GM13977 (cell line): ENCODE measurements at regions not wholly inside any gene's neighbourhood (a gene's known extent, or its start where the extent isn't known, plus 50 kb on each side); places are given as distances from the start of the nearest gene placed in this dataset.
A peak's percentile ranks its signal among the peaks of the same experiment; 100 is the strongest.
"Not testable (repeated sequence)": the region's sequence is repeated elsewhere in the genome, so short reads cannot be mapped to it uniquely, and the experiment has no call there.

Source experiments
- DNase-seq: peaks from one replicate; pipeline ENCODE4 v3.0.0; 2012; ENCODE audit warnings: low spot score
- in situ Hi-C: fragments of 300-500 bp; cut with MboI; formaldehyde crosslinking; loops from one replicate; pipeline ENCODE4 v1.12.0; 2022; ENCODE audit warnings: low sequenced_read_pairs, low pct_unique_long_range_greater_than_20kb, mixed read lengths, inconsistent platforms; ENCODE audit not compliant: unreplicated experiment
- TF ChIP-seq, protein P1 (sequence below): IDR thresholded peaks from 2 replicates; pipeline ENCODE4 v1.5.1; 2012; ENCODE audit warnings: mild to moderate bottlenecking, control low read depth; ENCODE audit not compliant: insufficient read depth; ENCODE audit errors: extremely low read depth, missing control alignments

DNA sequence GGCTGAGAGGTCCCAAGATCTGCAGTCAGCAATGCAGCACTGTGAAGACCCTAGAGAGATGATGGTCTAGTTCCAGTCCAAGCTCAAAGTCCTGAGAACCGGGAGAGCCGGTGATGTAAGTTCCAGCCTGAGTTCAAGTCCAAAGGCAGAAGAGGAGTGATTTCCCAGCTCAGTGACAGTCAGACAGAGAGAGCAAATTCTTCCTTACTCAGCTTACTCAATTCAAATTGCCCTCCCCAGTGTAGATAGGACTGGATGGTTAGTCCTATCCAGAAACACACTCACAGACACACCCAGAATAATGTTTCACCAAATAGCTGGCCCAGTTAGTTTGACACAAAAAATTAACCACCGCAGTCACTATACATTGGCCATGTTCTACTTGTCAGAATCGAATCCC lies 185.5 kb upstream of the MYO3A start:
- DNase-seq = no peak
- TF ChIP-seq, protein P1, sequence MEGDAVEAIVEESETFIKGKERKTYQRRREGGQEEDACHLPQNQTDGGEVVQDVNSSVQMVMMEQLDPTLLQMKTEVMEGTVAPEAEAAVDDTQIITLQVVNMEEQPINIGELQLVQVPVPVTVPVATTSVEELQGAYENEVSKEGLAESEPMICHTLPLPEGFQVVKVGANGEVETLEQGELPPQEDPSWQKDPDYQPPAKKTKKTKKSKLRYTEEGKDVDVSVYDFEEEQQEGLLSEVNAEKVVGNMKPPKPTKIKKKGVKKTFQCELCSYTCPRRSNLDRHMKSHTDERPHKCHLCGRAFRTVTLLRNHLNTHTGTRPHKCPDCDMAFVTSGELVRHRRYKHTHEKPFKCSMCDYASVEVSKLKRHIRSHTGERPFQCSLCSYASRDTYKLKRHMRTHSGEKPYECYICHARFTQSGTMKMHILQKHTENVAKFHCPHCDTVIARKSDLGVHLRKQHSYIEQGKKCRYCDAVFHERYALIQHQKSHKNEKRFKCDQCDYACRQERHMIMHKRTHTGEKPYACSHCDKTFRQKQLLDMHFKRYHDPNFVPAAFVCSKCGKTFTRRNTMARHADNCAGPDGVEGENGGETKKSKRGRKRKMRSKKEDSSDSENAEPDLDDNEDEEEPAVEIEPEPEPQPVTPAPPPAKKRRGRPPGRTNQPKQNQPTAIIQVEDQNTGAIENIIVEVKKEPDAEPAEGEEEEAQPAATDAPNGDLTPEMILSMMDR = no peak
- in situ Hi-C loops = no loop called here

DNA sequence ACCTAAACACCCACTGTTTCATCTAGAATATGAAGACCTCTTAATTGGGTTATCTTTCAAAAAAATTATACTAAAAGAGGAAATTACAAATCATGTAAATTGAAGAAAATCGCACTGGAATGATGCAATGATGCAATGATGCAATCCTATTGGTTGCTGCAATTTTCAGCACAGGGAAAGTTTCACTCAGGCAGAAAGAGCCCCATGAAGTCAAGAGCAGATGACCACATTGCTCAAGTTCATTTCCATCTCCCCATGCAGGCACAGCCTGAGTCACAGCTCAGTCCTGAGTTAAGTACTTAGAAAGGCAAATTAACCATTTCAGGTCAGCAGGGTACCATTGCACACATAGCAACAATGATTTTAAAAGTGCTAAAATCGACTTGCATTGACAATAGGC lies 180.3 kb upstream of the MYO3A start:
- no peak for DNase-seq
- TF ChIP-seq, protein P1 = no peak
- in situ Hi-C loops = no loop called here

DNA sequence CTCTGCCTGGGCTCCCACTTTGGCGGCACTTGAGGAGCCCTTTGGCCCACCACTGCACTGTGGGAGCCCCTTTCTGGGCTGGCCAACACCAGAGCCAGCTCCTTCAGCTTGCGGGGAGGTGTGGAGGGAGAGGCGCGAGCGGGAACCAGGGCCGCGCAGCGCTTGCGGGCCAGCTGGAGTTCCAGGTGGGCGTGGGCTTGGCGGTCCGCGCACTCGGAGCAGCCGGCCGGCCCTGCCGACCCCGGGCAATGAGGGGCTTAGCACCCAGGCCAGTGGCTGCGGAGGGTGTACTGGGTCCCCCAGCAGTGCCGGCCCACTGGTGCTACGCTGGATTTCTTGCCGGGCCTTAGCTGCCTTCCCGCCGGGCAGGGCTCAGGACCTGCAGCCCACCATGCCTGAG lies 178.2 kb upstream of the MYO3A start:
- DNase-seq, in situ Hi-C loops: not testable (repeated sequence)

DNA sequence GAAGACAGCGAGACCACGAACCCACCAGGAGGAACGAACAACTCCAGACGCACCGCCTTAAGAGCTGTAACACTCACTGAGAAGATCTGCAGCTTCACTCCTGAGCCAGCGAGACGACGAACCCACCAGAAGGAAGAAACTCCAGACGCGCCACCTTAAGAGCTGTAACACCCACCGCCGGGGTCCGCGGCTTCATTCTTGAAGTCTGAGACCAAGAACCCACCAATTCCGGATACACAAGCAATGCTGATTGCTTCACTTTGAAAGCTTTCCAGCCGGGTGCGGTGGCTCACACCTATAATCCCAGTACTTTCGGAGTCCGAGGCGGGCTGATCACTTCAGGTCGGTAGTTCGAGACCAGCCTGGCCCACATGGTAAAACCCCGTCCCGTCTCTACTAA lies 177.2 kb upstream of the MYO3A start:
- TF ChIP-seq, protein P1 = no peak
- in situ Hi-C loops = no loop called here
- no peak for DNase-seq

DNA sequence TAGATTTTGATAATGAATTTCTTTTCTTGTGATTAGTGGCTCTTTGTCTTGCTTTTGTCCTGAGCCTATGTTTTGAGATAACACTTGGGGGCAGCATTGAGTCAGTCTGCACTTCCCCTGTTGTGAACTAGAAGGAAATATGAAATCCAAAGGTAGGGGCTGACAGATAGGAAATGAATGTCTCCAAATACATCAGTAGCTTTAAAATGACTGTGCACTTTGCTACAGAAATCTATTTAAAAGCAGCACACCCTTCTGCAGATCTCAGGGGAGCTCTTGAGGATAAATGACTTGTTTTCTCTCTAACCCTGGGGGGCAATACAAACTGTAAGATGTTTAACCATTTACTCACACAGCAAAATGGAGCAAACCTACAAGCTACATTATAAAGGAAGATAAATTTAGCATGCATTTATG lies 176.0 kb upstream of the MYO3A start:
- peak; percentile 46 for DNase-seq
- in situ Hi-C loops = no loop called here
- TF ChIP-seq, protein P1 = peak; percentile 62

DNA sequence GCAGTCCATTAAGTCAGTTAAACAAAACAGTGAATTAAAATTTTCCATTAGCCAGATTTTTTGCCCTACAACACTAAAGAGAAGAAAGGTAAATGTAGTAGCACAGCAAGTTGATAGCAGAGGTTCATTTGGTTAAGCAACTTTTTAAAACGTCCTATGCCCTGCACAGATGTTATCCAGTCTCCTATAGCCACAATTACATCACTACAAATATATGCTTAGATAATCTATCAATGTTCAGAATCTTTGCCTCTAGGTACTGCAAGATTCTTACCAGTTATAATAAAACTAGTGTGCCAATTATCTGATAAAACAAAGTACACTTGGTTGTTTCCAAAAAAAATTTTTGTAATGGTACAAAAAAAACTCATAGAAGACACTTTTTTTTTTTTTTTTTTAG lies 175.5 kb upstream of the MYO3A start:
- DNase-seq = no peak
- in situ Hi-C loops = no loop called here
- TF ChIP-seq, protein P1 = no peak

DNA sequence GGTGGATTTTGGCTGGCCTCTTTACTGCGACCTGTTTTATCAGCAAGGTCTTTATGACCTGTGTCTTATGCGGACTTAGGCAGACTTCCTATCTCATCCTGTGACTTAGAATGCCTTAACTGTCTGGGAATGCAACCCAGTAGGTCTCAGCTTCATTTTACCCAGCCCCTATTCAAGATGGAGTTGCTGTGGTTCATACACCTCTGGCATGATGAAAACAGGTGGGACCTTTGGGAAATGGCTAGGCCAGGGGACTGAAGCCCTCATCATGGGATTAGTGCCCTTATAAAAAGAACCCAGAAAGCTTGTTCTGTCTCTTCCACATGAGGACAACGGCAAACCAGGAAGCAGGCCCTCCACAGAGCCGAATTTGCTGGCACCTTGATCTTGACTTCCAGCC lies 172.1 kb upstream of the MYO3A start:
- TF ChIP-seq, protein P1 = no peak
- in situ Hi-C loops = no loop called here
- DNase-seq = no peak

DNA sequence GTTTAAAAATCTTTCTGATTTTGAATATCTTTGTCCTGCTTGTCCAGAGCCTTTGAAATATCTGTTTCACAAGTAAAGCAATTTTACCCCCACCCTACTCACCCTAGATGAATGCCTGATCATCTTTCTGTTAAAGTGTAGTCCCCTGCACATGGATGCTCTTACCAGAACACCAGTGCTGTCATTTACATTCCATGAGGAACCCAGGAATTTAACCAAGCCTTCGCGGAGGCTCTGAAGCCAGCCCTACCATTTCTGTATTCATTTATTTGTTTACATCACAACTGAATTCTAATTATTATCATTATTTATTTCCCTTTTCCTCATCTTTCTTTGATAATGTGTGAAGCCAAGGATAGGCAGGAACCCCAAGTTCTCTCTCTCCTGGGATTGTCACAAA lies 167.8 kb upstream of the MYO3A start:
- no peak for DNase-seq

More for the DNA sequence above, 167.8 kb upstream of the MYO3A start:
- TF ChIP-seq, protein P1 = no peak
- in situ Hi-C loops = no loop called here
